HEK293 (cell line): ENCODE measurements at regions not wholly inside any gene's neighbourhood (a gene's known extent, or its start where the extent isn't known, plus 50 kb on each side); places are given as distances from the start of the nearest gene placed in this dataset.

Experiments
- BCL11A ChIP-seq: fragments of 450-650 bp; formaldehyde crosslinking; IDR thresholded peaks from 2 replicates; pipeline ENCODE4 v1.5.1; 2016; ENCODE audit warnings: low read depth, missing biosample characterization, missing genetic modification characterization
- ELK4 ChIP-seq: IDR thresholded peaks from 2 replicates; pipeline ENCODE4 v1.6.1; 2011; ENCODE audit warnings: mild to moderate bottlenecking, low read depth, low read length, borderline replicate concordance
- KLF10 ChIP-seq: fragments of 450-650 bp; IDR thresholded peaks from 2 replicates; pipeline ENCODE4 v1.5.1; 2018; ENCODE audit warnings: missing biosample characterization, mild to moderate bottlenecking, missing genetic modification characterization
- TCF7L2 ChIP-seq: IDR thresholded peaks from 2 replicates; pipeline ENCODE4 v1.6.1; 2011; ENCODE audit warnings: low read depth, mild to moderate bottlenecking, inconsistent platforms, low read length, moderate library complexity, borderline replicate concordance
- YY1 ChIP-seq: fragments of 450-650 bp; formaldehyde crosslinking; IDR thresholded peaks from 2 replicates; pipeline ENCODE4 v1.5.1; 2018; ENCODE audit warnings: missing biosample characterization, missing genetic modification characterization
- ZNF114 ChIP-seq: fragments of 450-650 bp; formaldehyde crosslinking; IDR thresholded peaks from 2 replicates; pipeline ENCODE4 v1.5.0; 2017; ENCODE audit warnings: missing biosample characterization, missing genetic modification characterization
- ZNF214 ChIP-seq: fragments of 450-650 bp; formaldehyde crosslinking; IDR thresholded peaks from 2 replicates; pipeline ENCODE4 v1.5.1; 2017; ENCODE audit warnings: missing biosample characterization, mild to moderate bottlenecking, missing genetic modification characterization, borderline replicate concordance
- ZNF274 ChIP-seq, 2 experiments: fragments of 200-500 bp in 1 of 2; fragments of 450-650 bp in 1 of 2; sonication (Bioruptor generic) in 1 of 2; formaldehyde crosslinking in 1 of 2; IDR thresholded peaks; 2 replicates each; pipeline versions ENCODE4 v1.5.1 to v1.6.1; 2014 to 2016; ENCODE audit warnings: borderline replicate concordance in 1 of 2, inconsistent platforms in 1 of 2, low read length in 1 of 2, missing biosample characterization in 1 of 2, missing genetic modification characterization in 1 of 2
- ZNF280D ChIP-seq: fragments of 450-650 bp; formaldehyde crosslinking; IDR thresholded peaks from 2 replicates; pipeline ENCODE4 v1.5.1; 2016; ENCODE audit warnings: missing biosample characterization, missing genetic modification characterization
- ZNF404 ChIP-seq: fragments of 450-650 bp; formaldehyde crosslinking; IDR thresholded peaks from 2 replicates; pipeline ENCODE4 v1.5.1; 2017; ENCODE audit warnings: missing biosample characterization, missing genetic modification characterization
- ZNF514 ChIP-seq: fragments of 450-650 bp; formaldehyde crosslinking; IDR thresholded peaks from 2 replicates; pipeline ENCODE4 v1.5.1; 2016; ENCODE audit warnings: missing biosample characterization, missing genetic modification characterization
- ZNF76 ChIP-seq: fragments of 450-650 bp; formaldehyde crosslinking; IDR thresholded peaks from 2 replicates; pipeline ENCODE4; 2016; ENCODE audit warnings: low read depth, missing biosample characterization, missing genetic modification characterization, borderline replicate concordance
- TF ChIP-seq, protein P1 (sequence below): fragments of 450-650 bp; formaldehyde crosslinking; IDR thresholded peaks from 2 replicates; pipeline ENCODE4 v1.5.1; 2016; ENCODE audit warnings: missing biosample characterization, missing genetic modification characterization

GRCh38 chr2:2912731-2913130, 464.9 kb downstream of the EIPR1 start:
- TF ChIP-seq KLF10 (tag by site-specific recombination) (no peak), ZNF404 (tag by site-specific recombination) (no peak), TCF7L2 (no peak), ZNF280D (no peak), YY1 (tag by site-specific recombination) (no peak), ZNF514 (tag by site-specific recombination) (no peak), BCL11A (tag by site-specific recombination) (no peak), ZNF214 (tag by site-specific recombination) (no peak), ZNF114 (tag by site-specific recombination) (no peak), ZNF274 (IDR thresholded peaks at IDR 0.05; ENCODE audit: low read length) (no peak), ZNF274 (tag by site-specific recombination; IDR thresholded peaks at IDR 0.05; ENCODE audit: borderline replicate concordance) (no peak), ZNF76 (no peak), ELK4 (no peak)
- TF ChIP-seq, protein P1, sequence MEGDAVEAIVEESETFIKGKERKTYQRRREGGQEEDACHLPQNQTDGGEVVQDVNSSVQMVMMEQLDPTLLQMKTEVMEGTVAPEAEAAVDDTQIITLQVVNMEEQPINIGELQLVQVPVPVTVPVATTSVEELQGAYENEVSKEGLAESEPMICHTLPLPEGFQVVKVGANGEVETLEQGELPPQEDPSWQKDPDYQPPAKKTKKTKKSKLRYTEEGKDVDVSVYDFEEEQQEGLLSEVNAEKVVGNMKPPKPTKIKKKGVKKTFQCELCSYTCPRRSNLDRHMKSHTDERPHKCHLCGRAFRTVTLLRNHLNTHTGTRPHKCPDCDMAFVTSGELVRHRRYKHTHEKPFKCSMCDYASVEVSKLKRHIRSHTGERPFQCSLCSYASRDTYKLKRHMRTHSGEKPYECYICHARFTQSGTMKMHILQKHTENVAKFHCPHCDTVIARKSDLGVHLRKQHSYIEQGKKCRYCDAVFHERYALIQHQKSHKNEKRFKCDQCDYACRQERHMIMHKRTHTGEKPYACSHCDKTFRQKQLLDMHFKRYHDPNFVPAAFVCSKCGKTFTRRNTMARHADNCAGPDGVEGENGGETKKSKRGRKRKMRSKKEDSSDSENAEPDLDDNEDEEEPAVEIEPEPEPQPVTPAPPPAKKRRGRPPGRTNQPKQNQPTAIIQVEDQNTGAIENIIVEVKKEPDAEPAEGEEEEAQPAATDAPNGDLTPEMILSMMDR (tag by site-specific recombination), result no peak
